ENCODE measurements at regions not wholly inside any gene's neighbourhood (a gene's known extent, or its start where the extent isn't known, plus 50 kb on each side); places are given as distances from the start of the nearest gene placed in this dataset.
A peak's percentile ranks its signal among the peaks of the same experiment; 100 is the strongest.

DNA sequence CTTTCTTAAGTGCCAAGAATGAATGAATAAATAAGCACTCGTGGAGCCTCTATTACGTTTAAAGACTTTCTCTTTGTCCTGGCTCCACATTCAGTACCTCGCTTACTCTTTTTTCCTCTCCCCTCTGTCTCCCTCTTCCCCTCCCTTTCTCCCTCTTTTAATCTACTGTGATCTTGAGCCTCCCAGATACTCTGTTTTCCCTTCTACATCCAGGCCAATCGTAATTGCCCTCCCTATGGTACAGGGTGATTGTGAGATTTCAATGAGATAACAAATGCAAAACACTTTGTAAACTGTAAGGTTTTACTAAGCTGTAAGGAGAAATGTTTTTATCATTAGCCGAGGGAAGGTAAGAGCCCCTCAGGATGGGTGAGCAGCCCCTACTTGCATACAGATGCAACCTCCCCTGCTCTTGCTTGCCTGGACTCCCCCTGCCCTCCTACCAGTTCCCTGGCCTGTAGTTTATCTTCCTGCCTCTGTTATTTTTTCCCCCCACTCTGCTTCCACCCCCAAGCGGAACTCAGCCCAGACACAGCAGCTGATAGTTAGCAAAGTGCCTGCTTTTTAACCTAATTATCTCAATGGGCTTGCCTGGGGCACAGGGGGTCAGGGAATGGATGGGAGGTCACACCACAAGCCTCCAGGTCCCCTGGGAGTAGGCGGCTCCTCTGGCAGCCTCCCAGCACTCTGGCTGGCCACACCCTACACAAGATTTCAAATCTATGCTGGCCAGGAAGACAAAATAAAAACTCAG is 76.9 kb upstream of the CADM1 start:
- H3K27ac Mint-ChIP-seq (ENCODE audit: unreplicated experiment), result peak overlapping the region; percentile 97
- no peaks in the 10 kb centered on the region for H3K36me3 Mint-ChIP-seq (ENCODE audit: unreplicated experiment)
- TF ChIP-seq, protein P1, sequence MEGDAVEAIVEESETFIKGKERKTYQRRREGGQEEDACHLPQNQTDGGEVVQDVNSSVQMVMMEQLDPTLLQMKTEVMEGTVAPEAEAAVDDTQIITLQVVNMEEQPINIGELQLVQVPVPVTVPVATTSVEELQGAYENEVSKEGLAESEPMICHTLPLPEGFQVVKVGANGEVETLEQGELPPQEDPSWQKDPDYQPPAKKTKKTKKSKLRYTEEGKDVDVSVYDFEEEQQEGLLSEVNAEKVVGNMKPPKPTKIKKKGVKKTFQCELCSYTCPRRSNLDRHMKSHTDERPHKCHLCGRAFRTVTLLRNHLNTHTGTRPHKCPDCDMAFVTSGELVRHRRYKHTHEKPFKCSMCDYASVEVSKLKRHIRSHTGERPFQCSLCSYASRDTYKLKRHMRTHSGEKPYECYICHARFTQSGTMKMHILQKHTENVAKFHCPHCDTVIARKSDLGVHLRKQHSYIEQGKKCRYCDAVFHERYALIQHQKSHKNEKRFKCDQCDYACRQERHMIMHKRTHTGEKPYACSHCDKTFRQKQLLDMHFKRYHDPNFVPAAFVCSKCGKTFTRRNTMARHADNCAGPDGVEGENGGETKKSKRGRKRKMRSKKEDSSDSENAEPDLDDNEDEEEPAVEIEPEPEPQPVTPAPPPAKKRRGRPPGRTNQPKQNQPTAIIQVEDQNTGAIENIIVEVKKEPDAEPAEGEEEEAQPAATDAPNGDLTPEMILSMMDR (IDR thresholded peaks at IDR 0.05; ENCODE audit: partially characterized antibody, unreplicated experiment), result no peak
- peaks cover 9% of the 10 kb centered on the region for H3K27me3 Mint-ChIP-seq (ENCODE audit: unreplicated experiment)
- peak; percentile 89 for DNase-seq
- peak overlapping the region; percentile 66 for H3K4me3 Mint-ChIP-seq (ENCODE audit: unreplicated experiment)
- H3K4me1 Mint-ChIP-seq (ENCODE audit: low read depth, unreplicated experiment), result peaks cover 56% of the 10 kb centered on the region
- peaks cover 12% of the 10 kb centered on the region for H3K9me3 Mint-ChIP-seq (ENCODE audit: unreplicated experiment)

DNA sequence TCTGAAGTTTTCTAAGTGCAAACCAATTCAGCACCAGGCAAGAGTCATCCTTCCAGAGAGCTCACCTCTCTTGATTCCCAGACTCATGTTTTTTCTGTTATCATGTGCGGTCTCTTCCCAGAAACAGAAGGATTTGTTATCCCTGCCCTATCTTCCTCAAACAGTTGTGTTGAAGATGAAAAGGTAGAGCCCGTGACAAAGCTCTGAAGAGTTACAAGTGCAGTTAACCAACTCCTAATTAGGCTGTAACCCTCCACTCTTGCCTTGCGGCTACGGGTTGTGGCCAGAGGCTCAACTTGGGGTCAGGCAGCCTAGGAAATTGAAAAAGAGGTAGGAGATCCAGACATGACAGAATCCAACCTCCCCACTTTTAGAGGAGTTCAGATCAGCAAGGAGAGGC is 76.2 kb upstream of the CADM1 start:
- Mint-ChIP-seq H3K27me3 (ENCODE audit: unreplicated experiment) (peaks cover 9% of the 10 kb centered on the region), H3K36me3 (ENCODE audit: unreplicated experiment) (no peaks in the 10 kb centered on the region), H3K4me3 (ENCODE audit: unreplicated experiment) (peak overlapping the region; percentile 66), H3K4me1 (ENCODE audit: low read depth, unreplicated experiment) (peaks cover 57% of the 10 kb centered on the region), H3K27ac (ENCODE audit: unreplicated experiment) (peak overlapping the region; percentile 97), H3K9me3 (ENCODE audit: unreplicated experiment) (peaks cover 12% of the 10 kb centered on the region)
- TF ChIP-seq, protein P1 (IDR thresholded peaks at IDR 0.05; ENCODE audit: partially characterized antibody, unreplicated experiment), result no peak
- DNase-seq, result no peak

DNA sequence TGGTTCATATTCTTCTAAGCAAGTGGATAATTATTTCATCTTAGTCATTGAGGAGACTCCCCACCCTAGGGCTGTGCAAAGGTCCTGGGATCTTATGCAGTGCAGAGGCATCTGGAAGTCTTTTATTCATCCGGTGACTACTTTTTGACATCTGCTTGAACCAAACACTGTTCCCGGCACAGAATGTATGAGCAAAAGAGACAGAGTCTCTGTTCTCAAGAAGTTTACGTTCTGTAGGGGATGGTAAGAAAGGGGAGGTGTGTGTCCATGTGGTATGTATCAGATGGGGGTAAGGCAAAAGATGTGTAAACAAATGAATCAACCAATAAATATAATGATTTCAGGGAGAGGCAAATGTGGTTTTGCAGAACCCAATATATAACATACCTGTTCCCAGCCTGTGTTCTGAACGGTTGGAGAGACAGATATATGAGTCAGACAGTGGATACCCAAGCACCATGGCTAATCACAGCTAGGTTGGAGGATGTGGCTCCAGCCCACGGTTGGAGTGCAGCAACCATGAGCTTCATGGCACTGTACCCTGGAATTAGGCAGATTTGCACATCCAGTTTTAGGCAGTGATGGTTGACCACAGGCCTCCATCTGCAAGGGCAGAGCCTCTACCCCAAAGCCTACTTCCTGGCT is 75.1 kb upstream of the CADM1 start:
- H3K36me3 Mint-ChIP-seq (ENCODE audit: unreplicated experiment), result no peaks in the 10 kb centered on the region
- no peak overlapping the region for H3K4me3 Mint-ChIP-seq (ENCODE audit: unreplicated experiment)
- DNase-seq, result no peak
- H3K4me1 Mint-ChIP-seq (ENCODE audit: low read depth, unreplicated experiment), result peaks cover 61% of the 10 kb centered on the region
- H3K27me3 Mint-ChIP-seq (ENCODE audit: unreplicated experiment), result peaks cover 9% of the 10 kb centered on the region
- peak overlapping the region; percentile 30 for H3K27ac Mint-ChIP-seq (ENCODE audit: unreplicated experiment)
- peaks cover 14% of the 10 kb centered on the region for H3K9me3 Mint-ChIP-seq (ENCODE audit: unreplicated experiment)
- TF ChIP-seq, protein P1 (IDR thresholded peaks at IDR 0.05; ENCODE audit: partially characterized antibody, unreplicated experiment), result no peak

DNA sequence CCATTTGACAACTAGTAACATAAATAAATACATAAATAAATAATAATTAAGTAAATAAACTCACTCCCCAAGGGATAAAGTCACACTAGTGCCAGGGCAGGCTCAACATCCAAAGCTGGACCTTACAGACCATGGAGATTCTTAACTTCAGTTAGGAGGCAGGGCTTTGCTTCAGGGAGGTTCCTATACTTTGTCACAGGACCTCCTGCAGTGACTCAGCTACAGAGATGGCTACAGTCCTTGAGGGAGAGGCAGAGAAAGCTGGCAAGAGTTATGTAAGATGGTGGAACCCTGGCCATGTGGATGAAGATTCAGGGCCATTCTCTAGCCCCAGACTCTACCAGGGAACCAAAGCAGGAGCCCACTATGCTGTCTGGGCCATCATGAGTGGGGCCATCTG is 74.1 kb upstream of the CADM1 start:
- H3K4me1 Mint-ChIP-seq (ENCODE audit: low read depth, unreplicated experiment), result peaks cover 61% of the 10 kb centered on the region
- TF ChIP-seq, protein P1 (IDR thresholded peaks at IDR 0.05; ENCODE audit: partially characterized antibody, unreplicated experiment), result no peak
- peaks cover 11% of the 10 kb centered on the region for H3K27me3 Mint-ChIP-seq (ENCODE audit: unreplicated experiment)
- peak overlapping the region; percentile 95 for H3K27ac Mint-ChIP-seq (ENCODE audit: unreplicated experiment)
- no peaks in the 10 kb centered on the region for H3K36me3 Mint-ChIP-seq (ENCODE audit: unreplicated experiment)
- H3K9me3 Mint-ChIP-seq (ENCODE audit: unreplicated experiment), result peaks cover 16% of the 10 kb centered on the region
- DNase-seq, result no peak
- no peak overlapping the region for H3K4me3 Mint-ChIP-seq (ENCODE audit: unreplicated experiment)

DNA sequence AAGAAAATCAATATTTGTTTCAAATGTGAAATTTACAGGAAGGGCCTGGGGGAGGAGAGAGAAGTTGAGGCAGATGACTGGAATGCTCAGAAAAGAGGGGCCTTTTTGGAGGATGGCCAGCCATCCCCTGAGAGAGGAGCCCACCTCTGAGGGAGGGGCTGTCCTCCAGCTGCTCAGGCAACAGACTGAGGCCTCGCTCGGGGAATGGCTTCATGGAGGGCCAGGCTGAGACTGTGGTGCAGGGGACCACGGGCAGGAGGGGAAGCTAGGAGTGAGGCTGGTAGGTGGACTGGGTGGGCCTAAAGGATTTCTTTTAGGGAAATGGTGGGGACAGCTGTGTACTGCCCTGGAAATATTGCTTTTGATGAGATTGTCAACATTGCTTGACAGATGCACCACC is 73.5 kb upstream of the CADM1 start:
- Mint-ChIP-seq H3K4me3 (ENCODE audit: unreplicated experiment) (peak overlapping the region; percentile 78), H3K9me3 (ENCODE audit: unreplicated experiment) (peaks cover 16% of the 10 kb centered on the region), H3K36me3 (ENCODE audit: unreplicated experiment) (no peaks in the 10 kb centered on the region), H3K27ac (ENCODE audit: unreplicated experiment) (peak overlapping the region; percentile 95), H3K27me3 (ENCODE audit: unreplicated experiment) (peaks cover 11% of the 10 kb centered on the region), H3K4me1 (ENCODE audit: low read depth, unreplicated experiment) (peaks cover 59% of the 10 kb centered on the region)
- TF ChIP-seq, protein P1 (IDR thresholded peaks at IDR 0.05; ENCODE audit: partially characterized antibody, unreplicated experiment), result no peak
- DNase-seq, result peak; percentile 56
